GM19395 (cell line): ENCODE measurements at regions not wholly inside any gene's neighbourhood (a gene's known extent, or its start where the extent isn't known, plus 50 kb on each side); places are given as distances from the start of the nearest gene placed in this dataset.
"Not testable (repeated sequence)": the region's sequence is repeated elsewhere in the genome, so short reads cannot be mapped to it uniquely, and the experiment has no call there.

Experiments
- ATAC-seq: cut with Tn5 transposase; IDR thresholded peaks from one replicate; pipeline ENCODE4 v1.9.1; 2021; ENCODE audit warnings: mild to moderate bottlenecking, moderate library complexity; ENCODE audit not compliant: unreplicated experiment

DNA sequence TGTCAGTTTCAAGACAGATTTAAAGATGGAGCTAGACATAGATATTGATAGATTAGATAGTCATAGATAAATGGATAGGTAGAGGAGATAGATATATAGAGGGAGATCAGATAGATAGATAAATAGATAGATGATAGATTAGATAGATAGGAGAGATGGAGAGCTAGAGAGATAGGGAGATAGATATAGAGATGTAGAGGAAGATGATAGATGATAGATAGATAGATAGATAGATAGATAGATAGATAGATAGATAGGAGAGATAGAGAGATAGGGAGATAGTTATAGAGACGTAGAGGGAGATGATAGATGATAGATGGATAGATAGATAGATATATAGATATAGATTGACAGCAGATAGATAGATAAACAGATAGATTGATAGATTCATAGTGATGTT is 1038.8 kb upstream of the AUTS2 start:
- ATAC-seq = no peak

DNA sequence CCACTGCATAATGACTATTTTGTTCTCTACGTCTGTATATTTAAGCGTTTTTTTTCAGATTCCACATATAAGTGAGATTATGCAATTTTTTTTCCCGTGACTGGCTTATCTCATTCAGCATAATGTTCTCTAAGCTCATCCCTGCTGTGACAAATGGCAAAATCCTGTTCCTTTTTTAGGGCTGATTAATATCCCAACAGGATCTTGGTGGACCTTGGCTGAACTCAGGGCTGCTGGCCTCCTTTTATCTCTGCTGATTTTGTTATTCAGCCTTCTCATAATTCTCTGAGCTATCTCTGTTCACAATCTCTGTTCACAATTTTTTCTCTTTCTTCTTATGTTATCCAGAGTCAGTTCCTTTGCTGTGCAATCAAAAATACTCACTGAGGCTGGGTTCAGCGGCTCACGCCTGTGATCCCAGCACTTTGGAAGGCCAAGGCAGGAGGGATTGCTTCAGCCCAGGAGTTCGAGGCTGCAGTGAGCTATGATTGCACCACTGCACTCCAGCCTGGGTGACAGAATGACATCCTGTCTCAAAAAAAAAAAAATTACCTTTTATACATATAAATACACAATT is 1035.9 kb upstream of the AUTS2 start:
- no peak for ATAC-seq

DNA sequence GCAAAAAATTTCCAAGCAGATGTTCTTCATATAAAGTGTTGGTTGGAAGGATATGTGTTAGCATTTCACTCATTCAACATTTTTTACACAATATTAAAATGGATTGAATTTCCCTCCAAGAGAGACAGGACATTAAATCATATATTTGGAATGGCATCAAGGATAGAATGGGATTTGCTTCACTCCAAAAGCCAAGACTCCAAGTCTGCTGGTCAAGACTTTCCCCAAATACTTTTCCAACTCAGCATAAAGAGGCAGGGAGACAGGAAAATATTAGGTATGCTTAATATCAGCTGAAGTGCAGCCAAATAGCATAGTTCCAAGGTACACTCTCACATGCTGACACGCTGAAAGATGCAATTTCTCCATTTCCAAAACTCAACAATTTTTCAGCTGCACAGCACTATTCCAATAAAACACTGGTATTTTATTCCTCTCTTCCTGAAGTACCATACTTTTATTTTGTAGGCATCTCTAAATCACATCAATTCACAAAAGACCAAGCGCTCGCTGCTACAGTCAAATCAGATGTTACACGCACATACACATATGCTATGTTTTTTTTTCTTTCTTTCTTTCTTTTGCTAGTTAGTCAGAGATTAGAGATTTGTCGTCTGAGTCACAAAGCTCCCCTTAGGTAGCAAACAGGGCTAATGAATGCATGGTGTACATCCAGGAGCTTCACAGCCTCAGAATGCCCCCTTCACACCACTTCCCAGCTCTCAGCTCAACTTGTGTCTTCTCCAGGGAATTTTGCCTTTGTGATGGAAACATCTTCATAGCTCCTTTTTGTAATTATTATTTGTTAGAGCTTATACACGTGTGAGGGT is 1033.8 kb upstream of the AUTS2 start:
- no peak for ATAC-seq

DNA sequence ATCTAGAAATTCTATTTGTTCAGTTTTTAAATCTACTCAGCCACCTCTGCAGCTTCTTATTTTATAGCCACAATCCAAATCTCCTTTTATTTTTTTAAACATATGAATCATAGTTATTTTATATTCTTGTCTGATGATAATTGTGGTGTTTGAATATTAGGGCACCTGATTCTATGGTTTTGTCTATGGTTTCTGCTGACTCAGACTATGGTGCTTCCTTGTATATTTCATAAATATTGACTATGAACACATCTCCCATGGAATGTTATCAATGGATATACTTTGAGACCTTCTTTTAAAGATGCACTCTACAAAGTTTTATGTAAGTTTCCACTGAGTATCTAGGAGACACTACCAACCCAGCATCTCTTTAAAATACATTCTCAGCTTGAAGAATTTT is 1027.0 kb upstream of the AUTS2 start:
- ATAC-seq = no peak

DNA sequence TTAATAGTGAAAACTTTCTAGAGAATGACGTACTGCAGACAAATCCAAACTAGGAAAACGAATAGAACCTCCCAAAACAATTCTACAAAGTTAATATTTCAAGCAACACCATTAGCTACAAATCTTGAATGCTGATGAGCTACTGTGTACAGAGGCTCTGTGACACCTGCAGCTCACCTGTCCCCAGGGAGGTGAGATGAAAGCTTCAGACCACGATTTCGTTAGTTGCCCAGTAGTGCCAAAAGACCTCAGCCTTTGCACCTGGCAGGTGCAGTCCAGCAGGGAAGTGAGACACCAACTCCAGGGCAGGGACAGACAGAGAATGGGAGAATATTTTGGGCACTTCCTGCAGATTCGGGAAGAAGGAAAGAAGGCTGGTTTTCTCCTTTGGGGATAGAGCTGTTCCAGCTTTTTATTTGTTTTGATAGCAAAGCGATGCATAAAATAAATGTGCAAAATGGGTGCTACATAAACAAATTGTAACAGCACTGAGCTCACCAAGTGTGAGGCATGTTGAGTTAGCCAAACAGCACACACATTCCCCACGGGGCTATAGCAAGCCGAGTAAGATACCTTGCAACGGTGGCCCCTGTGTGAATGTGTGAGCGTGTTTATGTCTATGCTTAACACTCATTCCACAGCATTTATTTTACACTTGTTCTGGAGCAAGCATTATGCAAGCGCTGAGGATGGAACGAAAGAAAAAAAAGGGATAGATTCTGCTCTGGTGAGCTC is 1024.8 kb upstream of the AUTS2 start:
- ATAC-seq = no peak

DNA sequence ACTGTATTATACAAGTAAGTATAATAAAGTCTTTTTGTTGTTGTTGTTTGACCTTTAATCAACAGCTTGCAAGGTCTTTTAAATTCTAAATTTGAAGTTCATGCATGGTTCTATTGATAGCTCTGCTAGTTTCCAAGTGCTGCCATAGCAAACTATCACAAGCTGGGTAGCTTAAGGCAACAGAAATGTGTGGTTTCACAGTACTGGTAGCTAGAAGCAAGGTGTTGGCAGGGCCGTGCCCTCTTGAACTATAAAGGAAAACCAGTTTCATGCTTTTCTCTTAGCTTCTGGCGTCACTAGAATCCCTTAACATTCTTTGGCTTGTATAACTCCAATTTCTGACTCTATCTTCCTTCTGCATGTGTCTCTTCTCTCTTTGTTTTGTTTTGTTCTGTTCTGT is 1021.9 kb upstream of the AUTS2 start:
- ATAC-seq = no peak

DNA sequence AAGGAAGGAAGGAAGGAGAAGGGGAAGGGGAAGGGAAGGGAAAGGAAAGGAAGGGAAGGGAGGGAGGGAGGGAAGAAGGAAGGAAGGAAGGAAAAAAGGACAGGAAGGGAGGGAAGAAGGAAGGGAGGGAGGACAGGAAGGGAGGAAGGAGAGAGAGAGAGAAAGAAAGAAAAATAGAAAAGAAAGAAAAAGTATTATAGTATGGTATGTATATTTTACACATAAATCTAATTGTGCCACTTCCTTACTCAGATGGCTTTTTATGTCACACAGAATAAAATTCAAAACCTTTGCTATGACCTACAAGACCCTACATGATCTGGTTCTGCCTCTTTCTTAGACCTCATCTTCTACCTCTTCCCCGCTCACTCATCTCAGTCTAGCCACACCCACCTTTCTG is 1016.9 kb upstream of the AUTS2 start:
- no peak for ATAC-seq

DNA sequence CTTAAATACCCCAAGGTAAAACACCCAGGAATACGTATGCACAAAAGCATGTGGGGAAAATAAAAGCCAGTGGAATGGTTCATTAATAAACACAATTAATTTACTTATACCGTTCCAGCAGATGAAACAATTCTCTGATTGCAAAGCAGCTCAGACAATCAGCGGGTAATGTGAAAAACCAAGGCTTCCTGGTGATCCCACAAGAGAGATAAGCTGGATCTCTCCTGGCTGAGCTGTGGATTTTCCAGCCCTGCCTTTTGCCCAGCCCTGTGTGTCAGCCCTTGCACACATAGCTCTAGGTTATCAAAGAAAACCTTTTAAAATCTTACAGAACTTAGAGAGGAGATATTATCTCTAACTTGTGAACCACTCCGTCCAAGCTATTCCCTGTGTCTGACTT is 1010.7 kb upstream of the AUTS2 start:
- ATAC-seq = no peak

DNA sequence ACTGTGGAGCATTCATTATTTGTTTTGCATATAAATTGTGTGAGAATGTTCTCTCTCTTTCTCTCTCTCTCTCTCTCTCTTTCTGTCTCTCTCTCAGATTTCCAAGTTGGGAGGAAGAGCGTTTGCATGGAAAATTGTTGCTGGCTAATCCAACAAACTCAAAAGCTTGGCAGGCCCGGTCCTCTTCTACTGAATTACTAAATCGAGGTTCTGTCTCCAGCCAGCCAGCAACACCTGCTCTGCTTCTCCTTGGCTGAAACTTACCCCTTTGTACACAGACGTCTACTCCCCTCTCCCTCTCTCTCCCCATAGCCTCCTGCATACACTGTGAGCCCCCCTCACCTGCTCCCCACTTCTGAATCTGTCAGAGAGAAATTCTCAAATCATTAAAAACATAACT is 996.4 kb upstream of the AUTS2 start:
- ATAC-seq = no peak

DNA sequence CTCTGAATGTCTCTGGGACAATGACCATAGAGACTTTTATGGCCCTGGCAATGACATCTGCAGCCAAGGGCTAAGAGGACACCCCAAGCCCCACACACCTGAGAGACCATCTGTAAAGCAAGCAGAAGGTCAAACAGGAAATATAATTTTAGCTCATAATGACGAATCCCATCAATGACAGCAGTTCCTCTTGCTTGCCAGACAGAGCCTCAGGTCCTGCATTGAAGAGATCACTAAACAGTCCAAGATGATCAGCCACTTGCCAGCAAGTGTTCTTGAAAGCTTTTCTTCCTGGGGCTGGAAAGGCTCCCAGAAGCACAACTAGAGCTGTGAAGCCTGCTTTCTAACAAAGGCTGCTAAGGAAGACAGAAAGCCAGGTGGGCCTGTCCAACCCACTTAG is 993.7 kb upstream of the AUTS2 start:
- no peak for ATAC-seq

DNA sequence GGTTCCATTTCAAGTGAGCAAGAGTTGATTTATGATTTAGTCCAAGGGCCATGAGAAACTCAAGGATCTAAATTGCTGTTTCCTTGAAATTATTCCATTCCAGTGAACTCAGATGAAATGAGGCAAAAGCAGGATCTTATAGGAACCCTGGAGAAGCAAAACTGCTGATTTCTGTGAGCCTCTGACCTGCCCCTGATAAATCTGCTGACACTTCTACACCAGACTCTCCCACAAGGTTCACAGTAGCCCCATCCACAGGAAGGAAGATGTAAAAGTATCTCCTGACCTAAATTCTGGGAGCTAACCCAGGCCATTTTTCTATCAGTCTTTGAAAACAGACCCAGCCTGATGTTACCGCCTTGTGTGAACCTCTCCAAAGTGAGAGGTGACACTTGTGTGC is 987.6 kb upstream of the AUTS2 start:
- no peak for ATAC-seq

DNA sequence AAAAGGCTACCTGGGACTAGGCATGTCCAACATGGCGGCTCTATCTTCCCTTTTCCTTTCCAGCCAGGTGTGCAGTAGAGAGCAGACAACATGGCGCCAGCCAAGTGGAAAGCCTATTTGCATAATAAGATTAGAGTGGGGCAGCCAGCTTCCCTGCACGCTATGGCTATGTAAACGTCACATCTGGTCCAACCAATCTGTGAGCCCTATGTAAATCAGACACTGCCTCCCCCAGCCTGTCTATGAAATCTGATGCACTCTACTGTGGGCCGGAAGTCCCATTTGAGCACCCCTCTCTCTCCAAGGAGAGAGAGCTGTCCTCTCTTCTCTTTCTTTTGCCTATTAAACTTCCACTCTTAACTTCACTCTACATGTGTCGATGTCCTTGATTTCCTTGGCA is 984.9 kb upstream of the AUTS2 start:
- ATAC-seq = no peak

DNA sequence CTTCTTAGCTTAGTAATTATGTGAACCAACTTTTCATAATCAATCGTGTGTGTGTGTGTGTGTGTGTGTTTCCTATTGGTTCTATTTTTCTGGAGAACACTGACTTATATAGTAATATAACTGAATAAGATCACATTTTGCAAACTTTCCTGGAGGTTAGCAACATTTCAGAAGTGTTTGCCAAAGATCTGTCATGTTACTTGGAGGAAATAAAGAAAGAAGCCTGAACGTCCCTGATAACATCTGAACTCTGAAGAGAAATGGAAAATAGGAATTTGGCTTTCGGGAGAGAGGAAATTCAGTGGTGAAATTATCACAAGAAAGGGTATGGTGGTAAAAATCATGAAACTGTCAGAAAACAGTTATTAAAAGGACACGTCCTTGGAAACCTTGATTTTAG is 984.4 kb upstream of the AUTS2 start:
- ATAC-seq = no peak

DNA sequence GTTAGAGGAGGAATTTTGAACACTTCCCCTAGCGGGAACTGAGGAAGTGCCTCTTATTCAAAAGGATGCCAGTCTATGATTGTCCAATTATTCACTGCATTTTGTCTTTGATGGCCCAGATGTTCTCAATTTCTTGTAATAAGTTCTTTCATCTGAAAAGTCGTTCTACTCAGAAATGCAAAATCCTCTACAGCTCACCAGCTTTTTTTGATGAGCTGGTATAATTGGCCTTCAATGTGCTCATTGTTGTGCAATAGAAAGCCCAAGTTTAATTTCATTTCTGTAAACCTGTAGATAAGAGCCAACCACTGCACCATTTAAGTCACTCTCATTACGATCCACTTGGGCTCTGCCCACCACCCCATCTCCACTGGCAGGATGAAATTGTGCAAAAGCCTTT is 978.7 kb upstream of the AUTS2 start:
- ATAC-seq = no peak

DNA sequence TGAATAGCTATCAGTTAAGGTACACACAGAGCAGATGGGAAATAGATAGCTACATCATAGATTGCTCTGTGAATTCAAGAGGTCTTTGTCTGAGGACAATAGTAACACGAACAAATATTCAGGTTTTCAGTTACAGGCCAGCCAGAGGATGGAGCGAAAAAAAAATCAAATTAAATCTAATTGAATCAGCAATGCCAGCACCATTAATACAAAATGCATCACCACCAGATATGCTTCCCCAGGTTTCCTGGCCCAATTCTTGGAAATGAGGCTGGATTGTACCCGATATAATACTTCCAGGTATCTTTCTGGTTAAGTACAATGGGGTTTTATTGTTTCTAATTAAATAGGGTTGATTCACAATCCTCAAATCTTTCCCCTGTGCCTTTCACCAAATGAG is 975.8 kb upstream of the AUTS2 start:
- no peak for ATAC-seq

DNA sequence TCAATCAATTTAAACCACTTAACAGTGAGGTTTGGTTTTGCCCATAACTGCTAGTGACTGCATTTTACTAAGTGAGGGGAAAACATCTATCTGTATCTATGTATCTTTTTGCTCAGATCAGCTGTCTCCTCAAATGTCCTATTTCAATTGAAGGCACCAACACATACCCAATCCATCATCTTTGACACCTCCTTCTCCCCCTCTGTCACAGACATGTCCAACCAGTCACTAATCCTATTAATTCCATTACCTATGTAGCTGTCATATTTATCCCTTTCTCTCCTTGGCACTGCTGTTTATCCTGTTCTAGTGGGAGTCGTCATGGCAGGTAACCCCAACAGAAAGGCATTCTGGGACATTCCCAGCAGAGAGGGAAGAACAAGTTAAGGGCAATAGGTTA is 975.2 kb upstream of the AUTS2 start:
- no peak for ATAC-seq

DNA sequence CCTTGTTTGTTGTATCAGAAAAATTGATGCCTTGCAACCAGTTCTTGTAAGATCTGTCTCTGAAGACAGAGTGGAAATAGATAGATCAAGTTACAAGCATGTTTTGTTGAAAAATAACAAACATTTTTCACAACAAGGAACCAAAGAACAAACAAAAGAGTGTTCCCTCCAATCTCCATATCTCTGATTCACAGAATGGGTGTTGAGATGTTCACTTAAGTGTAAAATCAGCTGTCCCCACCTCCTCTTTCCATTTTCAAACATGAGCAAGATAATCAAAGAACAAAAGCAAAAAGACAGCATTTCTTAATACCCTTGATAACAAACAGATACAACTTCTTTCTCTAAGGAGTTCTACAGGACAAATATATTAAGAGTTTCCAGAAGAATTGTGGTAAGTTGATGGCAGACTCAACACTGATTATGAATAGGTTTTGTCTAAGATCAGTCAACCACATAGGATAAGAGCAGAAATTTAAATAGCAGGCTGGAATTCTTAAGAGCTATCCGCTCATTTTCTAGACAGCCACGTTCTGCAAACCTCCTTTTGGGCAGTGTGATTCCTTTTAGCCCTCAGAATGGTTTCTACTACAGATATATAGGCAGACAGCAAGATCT is 970.9 kb upstream of the AUTS2 start:
- ATAC-seq = no peak

DNA sequence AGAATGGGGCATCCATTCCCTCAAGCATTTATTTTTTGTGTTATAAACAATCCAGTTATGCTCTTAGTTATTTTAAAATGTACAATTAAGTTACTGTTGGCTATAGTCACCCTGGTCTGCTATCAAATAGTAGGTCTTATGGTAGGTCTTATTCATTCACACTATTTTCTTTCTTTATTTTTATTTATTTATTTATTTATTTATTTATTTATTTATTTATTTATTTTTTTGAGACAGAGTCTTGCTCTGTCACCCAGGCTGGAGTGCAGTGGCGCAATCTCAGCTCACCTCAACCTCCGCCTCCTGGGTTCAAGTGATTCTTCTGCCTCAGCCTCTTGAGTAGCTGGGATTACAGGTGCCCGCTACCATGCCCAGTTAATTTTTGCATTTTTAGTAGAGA is 967.4 kb upstream of the AUTS2 start:
- not testable (repeated sequence) for ATAC-seq

DNA sequence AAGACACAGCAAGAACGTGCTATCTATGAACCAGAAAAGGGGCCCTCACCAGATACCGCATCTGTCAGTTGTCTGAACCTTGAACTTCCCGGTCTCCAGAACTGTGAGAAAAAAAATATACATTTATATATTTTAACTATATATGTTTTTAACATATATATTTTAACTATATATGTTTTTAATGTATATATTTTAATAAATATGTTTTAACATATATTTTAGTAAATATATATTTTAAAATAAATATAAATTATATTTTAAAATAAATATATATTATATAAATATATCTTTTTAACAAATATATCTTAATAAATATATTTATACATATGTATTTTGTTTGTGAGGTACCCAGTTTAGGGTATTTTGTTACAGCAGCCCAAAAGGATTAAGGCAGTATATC is 958.2 kb upstream of the AUTS2 start:
- ATAC-seq = no peak

DNA sequence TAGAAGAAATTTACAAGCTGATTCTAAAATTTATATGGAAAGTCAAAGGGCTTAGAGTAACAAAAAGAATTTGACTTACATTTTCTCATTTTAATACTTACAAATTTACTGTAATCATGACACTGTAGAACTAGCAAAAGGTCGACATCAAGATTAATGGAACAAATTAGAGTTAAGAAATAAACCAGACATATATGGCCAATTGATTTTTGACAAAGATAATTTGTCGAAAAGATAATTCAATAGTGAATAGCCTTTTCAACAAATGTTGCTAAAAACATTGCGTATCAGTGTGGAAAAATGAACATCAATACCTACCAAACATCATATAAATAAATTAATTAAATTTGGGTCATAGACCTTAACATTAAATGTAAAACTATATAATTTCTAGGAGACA is 955.5 kb upstream of the AUTS2 start:
- no peak for ATAC-seq

DNA sequence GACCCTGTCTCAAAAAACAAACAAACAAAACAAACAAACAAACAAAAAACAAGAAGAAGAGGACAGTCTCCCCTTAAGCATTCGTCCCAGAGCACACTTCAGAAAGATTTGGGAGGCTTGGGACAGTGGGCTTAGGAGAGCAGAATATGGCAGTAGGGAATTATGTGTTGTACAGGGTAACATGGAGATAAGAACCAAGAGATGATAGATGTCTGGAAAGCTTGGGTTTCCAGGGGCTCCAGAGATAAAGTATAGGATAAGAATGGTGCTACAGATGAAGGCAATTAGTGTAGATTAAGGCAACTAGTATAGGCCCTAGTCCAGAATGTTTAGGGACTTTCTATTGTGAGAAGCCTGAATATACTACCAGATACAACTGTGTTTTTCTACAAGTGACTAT is 934.9 kb upstream of the AUTS2 start:
- no peak for ATAC-seq

DNA sequence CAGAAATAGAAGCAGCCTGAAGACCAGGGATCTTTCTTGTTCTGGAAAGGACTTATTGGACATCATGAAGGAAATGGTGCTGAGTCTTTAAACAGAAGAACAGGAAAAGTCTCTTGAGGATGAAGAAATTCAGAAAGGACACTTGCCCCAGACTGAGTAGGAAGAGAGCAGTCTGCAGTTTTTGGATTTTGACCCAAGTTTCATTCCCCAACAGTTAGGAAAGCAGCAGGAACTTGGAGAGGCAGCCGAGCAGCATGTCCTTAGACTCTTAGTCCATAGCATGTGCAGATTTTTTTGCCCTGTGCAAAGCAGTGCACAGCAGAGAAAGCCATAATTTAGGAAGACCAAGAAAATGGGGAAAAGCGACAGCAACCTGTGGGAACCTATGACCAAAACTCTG is 927.2 kb upstream of the AUTS2 start:
- no peak for ATAC-seq
